ELR (cell line): ENCODE measurements at regions not wholly inside any gene's neighbourhood (a gene's known extent, or its start where the extent isn't known, plus 50 kb on each side); places are given as distances from the start of the nearest gene placed in this dataset.

Source experiments
- DNase-seq: peaks from one replicate; pipeline ENCODE4 v3.0.0-alpha.2; 2015; ENCODE audit warnings: low read depth

GRCh38 chr4:189385579-189385978, 555.1 kb upstream of the FRG1 start:
- no peak for DNase-seq

DNA sequence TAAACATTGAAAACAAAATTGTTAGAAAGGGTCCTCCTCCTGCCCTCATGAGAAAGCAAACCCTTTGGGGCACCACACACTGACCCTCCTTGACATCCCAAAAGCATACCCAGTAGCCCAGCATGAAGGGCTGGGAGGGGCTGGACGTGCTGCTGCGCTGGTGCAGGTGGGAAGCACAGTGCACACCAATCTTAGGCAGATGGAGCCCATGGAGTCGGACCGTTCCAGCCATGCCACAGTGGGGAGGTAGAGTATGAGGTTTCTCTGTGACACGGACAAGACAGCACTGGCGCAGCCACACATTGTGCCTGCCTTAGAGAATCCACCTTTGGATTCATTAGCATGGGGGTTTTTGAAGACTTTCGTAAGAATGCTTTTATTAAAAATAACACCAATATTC, 544.2 kb upstream of the FRG1 start:
- DNase-seq = no peak

DNA sequence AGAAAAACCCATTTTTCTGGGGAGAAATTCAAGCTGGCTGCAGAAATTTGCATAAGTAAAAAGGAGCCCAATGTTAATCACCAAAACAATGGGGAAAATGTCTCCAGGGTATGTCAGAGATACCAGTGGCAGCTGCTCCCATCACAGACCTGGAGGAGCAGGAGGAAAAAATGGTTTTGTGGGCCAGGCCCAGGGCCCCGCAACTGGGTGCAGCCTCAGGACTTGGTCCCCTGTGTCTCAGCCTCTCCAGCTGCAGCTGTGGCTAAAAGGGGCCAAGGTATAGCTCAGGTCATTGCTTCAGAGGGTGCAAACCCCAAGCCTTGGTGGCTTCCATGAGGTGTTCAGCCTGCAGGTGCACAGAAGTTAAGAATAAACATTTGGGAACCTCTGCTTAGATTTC, 536.4 kb upstream of the FRG1 start:
- DNase-seq = no peak

DNA sequence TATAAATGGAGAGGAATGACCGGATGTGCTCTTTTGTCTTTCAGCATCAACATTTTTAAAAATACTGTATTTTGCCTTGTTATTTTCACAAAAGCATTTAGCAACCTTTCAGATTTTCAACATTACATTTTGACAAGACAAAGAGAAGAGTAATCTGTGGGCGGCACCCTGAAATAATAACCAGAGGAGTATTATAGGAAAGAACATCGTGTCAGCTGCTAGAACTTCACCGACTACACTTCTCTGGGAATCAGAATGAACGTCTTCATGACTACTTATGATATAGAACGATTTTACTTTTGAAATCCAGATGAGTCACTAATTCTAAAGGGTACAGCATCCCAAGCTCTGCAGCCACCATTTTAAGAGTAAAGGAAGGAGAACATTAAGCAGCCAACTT, 531.5 kb upstream of the FRG1 start:
- no peak for DNase-seq

DNA sequence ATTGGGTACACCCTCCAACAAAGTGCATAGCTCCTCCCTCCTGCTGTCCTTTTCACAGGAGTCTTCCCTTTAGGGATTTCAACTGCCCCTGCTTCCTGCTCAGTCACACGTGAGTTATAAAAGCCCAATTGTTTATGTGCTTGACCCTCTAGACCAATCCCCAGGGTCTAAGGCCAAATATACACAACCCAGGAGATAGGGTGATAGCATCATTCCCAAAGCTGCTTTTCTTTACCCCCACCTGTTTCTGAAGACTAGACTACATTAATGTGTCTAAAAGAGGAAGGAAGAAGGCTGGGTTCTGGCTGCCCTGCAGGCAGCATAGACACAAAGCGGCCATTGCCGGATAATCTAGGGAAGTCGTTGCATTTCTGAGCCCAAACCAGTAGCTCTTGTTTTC, 526.7 kb upstream of the FRG1 start:
- no peak for DNase-seq

DNA sequence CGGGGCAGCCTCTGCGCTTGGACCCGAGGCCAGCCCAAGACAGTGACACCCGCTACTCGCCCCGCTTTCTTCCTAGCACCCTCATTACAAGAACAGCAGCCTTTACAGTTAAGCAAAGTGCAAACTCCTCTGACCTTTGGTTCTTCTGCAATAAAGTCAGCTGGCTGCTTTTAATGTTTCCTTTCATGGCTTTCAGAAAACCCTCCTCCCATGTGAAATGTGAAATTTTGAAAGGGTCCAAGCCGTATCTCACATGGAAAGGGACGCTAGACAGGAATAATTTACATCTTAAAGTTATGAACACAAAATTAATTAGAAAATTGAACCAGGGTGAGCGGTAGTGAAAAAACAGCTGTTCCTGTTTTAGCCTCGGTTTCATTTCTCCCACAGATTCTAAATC, 520.1 kb upstream of the FRG1 start:
- DNase-seq = no peak

DNA sequence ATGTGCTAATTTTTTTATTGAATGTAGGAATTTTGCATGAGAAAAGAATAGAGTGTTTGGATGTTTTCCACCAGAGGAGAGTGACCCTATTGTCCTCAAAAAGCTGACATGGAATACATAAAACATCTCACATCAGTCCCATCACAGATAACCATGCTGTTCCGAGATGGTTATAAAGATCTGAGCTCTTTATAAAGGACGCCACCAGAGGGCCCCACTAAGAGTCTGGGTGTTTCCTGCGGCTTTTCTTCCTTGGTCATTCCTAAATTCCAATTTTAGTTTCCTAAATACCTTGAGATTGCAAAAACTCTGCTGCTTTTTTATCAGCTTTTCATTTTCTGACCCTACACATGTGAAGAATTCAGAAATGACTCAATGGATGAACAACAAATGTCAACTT, 504.5 kb upstream of the FRG1 start:
- DNase-seq = peak; percentile 1

GRCh38 chr4:189440716-189441115, 500.0 kb upstream of the FRG1 start:
- no peak for DNase-seq

DNA sequence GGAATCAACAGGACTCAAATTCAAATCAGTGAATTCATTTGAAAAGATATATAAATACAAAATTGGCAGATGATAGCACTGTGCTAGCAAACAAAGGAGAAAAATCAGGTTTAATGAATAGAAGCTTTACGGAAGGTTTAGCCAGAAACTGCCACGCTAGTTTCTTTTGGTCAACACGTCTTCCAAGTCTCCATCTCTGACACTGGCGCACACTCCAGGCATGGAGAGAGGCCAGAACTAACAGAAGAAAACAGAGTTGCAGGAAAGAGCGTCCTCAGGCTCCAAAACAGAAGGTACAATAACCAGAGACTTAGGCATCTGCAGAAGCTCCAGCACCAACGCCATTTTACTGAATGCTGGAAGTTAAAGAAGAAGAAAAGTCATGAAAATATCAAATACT, 497.3 kb upstream of the FRG1 start:
- no peak for DNase-seq

GRCh38 chr4:189445613-189446012, 495.1 kb upstream of the FRG1 start:
- DNase-seq = no peak

- DNase-seq = no peak
Observed at GRCh38 chr4:189463734-189464133, 476.9 kb upstream of the FRG1 start.

DNA sequence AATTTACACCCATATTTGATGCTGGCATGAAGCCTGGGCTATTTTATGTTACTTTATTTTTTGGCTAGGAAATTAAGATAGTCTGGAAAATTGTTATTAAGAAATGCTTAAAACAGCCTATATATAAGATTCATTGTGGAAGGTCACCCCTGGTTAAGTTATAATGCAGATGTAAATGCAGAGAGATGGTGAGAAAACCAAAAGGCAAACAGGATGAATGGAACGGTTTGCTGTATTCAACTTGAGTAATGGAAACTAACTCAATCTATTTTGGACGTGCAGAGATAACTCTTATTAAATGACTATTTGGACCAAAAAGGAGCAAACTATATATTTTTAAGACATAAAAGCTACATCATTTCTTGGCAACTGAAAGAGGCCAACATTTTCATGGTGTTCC, 446.3 kb upstream of the FRG1 start:
- DNase-seq = no peak

- no peak for DNase-seq
Observed at GRCh38 chr4:189497516-189497915, 443.2 kb upstream of the FRG1 start.

- DNase-seq = no peak
Observed at GRCh38 chr4:189497996-189498395, 442.7 kb upstream of the FRG1 start.

DNA sequence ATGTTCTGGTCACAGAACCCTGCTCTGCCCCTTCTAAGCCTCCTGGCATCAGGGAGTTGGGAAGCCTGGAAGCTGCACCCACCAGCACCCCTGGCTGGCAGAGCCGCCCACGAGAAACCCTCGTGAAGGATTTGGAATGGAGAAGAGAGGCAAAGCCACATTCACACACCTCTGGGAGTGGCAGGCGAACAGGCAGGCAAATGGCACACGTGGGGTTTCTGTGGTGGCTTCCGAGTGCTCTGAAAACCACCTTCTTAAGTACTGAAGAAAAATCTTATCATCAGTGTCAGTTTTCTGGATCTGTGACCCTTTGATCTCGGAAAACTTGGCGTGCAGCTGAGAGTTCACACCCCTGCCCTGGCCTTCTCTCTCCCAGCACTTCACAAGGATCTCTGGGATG, 442.2 kb upstream of the FRG1 start:
- no peak for DNase-seq

DNA sequence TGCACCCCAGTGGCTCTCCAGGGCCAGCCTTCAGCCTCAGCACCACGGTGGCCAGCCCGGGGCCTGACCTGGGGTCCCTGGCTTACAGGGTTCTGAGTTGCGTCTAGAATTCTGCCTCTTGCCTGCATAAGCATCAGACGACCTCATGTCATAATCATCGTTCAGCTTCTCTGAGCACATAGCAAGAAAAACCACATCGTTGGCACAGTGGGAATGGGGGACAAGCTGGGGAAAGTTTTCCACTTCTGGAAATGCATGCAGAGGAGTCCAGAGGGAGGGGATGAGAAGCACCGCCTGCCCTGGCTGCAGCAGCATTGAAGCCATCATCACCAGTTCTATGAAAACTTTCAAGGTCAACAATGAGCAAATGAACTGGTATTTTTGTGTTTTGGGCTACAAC, 441.0 kb upstream of the FRG1 start:
- no peak for DNase-seq

GRCh38 chr4:189500970-189501369, 439.7 kb upstream of the FRG1 start:
- DNase-seq = no peak

- DNase-seq = no peak
Observed at GRCh38 chr4:189502841-189503435, 437.7 kb upstream of the FRG1 start.

DNA sequence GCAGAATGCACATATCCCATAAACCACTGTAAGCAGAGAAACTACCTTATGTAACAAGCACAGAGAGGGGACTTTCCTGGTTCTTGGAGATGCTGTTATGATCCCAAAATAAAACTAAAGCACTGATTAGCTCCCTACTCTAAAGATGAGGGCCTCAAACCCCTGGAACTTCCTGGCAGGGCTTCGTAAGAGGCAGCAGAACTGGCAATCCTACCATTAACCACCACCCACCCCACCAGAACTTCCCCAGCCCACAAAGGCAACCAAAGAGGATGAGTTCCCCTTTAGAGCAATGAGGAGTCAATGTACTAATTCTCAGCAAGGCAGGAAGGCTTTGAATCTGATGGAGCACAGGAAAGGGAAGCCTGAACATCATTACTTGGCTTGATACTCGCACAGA, 436.5 kb upstream of the FRG1 start:
- DNase-seq = no peak

- DNase-seq = no peak
Observed at GRCh38 chr4:189505380-189505779, 435.3 kb upstream of the FRG1 start.

GRCh38 chr4:189506080-189506479, 434.6 kb upstream of the FRG1 start:
- no peak for DNase-seq

GRCh38 chr4:189507060-189507459, 433.6 kb upstream of the FRG1 start:
- no peak for DNase-seq

- no peak for DNase-seq
Observed at GRCh38 chr4:189510601-189511000, 430.1 kb upstream of the FRG1 start.

DNA sequence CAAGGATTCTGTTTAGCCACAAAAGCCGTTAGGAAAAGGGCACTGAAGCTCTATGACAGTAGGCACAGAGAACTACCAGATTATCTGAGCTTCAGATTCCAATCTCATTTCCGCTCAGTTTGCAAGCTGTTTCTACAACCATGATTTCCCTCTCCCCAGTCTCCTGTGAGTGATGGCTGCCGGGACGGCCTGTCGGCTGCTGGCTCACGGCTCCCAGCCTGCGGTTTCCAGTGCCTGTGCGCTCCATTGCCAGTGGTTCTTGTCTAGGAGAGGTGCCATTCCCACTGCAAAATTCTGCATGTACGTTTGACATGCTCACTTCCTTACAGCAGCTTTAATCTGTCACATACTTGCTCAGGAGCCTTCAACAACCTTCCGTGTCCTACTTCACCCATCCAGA, 429.1 kb upstream of the FRG1 start:
- DNase-seq = no peak

- DNase-seq = no peak
Observed at GRCh38 chr4:189513421-189513820, 427.3 kb upstream of the FRG1 start.
